Stimulated activated CD8-positive, alpha-beta memory T cell treated with anti-CD3 and anti-CD28 coated beads, Interleukin-12 subunit alpha, Interleukin-12 subunit beta, amount 100 ng/mL, for 1 hour (primary cell): ENCODE measurements at regions not wholly inside any gene's neighbourhood (a gene's known extent, or its start where the extent isn't known, plus 50 kb on each side); places are given as distances from the start of the nearest gene placed in this dataset.

Experiments
- DNase-seq: peaks from one replicate; pipeline ENCODE4 v3.0.0-alpha.2; 2020; ENCODE audit warnings: low read depth

DNA sequence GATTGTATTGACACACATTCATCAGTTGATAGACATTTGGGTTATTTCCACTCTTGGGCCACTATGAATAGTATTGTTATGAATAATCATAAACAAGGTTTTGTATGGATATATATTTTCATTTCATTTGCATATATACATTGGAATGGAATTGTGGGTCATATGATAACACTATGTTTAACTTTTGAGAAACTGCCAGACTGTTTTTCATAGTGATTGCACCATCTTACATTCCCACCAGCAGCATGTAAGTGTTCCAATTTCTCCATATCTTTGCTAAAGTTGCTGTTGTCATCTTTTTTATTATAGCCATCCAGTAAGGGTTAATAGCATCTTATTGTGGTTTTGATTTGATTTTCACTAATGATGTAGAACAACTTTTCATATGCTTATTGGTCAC is 198.5 kb upstream of the PPFIA2 start:
- no peak for DNase-seq

- no peak for DNase-seq
Observed at GRCh38 chr12:81956468-81956860, 197.3 kb upstream of the PPFIA2 start.

- DNase-seq, result no peak
Observed at GRCh38 chr12:81953541-81953940, 194.4 kb upstream of the PPFIA2 start.

DNA sequence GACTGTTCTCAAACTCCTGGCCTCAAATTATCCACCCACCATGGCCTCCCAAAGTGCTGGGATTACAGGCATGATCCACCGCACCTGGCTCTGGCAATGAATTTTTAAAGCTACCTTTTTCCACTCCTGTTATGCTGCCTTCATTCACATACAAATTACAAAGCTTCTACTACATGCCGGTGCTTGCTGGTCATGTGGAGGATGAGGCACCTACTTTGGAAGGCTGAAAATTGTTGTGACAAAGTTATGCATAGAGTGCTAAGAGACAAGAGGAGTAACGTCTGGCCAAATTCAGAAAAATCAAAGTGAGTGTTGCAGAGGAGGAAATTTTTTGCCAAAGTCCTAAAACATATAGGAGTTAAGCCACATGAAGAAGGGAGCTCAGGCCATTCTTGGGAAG is 191.7 kb upstream of the PPFIA2 start:
- DNase-seq, result no peak

GRCh38 chr12:81949841-81950308 is 190.7 kb upstream of the PPFIA2 start:
- DNase-seq, result no peak

GRCh38 chr12:81949416-81949815 is 190.3 kb upstream of the PPFIA2 start:
- no peak for DNase-seq

- no peak for DNase-seq
Observed at GRCh38 chr12:81944886-81945285, 185.7 kb upstream of the PPFIA2 start.

- DNase-seq, result no peak
Observed at GRCh38 chr12:81942594-81942993, 183.4 kb upstream of the PPFIA2 start.

DNA sequence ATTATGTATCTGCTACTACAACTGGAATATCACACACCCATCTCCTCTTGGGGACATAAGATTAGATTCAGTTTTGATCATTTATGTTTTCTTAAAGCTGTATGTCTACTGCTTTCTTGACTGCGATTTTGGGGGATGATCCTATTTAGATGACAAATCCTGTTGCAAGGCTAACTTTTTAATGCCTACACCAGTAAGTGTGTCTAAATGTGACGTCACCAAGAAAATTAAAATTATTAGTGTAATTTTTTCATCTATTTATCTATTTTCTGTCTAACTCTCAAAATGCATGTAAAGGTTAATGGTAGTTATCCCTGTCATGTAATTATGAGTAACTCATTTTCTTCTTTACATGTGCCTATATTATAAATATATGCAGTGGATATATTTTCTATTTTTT is 170.9 kb upstream of the PPFIA2 start:
- no peak for DNase-seq

DNA sequence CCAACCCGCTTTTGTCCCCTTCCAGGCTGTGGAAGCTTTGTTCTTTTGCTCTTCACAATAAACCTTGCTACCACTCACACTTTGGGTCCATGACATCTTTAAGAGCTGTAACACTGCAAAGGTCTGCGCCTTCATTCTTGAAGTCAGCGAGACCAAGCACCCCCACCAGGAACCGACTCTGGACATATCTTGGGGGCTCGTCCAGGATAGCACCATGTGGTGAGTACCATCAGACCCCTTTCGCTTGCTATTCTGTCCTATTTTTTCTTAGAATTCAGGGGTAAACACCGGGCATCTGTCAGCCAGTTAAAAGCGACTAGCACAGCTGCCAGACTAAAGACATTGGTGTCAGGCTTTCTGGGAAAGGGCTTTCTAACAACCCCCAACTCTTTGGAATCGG is 137.6 kb upstream of the PPFIA2 start:
- no peak for DNase-seq

GRCh38 chr12:81888961-81889360 is 129.8 kb upstream of the PPFIA2 start:
- no peak for DNase-seq

GRCh38 chr12:81888106-81888740 is 129.1 kb upstream of the PPFIA2 start:
- DNase-seq, result no peak

DNA sequence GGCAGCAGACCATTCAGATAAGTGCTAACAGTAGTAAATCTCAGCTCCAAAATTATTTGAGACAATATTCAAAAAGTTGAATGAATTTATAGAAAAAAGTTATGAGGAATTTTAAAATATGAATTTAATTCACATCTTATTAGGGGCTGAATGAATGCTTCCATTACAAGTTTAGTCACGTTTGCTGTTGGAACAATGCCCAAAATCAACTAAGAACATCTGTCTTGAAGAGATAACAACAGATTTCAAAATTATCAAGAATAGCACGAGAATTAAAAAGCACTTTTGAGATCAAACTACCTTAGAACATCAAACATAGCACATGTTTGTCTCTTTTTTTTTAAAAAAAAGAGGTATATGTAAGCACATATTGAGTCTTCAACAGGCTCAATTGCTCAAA is 115.4 kb upstream of the PPFIA2 start:
- no peak for DNase-seq

- DNase-seq, result no peak
Observed at GRCh38 chr12:81874166-81874565, 115.0 kb upstream of the PPFIA2 start.

DNA sequence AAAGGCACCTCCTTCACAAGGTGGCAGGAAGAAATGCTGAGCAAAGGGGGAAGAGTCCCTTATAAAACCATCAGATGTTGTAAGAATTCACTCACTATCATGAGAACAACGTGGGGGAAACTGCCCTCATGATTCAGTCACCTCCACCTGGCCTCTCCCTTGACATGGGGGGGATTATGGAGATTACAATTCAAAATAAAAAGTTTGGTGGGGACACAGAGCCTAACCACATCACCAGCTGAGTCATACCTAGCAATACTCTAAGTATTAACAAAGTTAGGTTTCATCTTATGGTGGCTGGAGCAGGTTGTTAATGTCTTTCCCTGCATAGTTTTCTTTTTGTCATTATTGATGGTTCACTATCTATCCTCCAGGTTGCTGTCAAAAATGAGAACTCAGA is 113.2 kb upstream of the PPFIA2 start:
- no peak for DNase-seq

DNA sequence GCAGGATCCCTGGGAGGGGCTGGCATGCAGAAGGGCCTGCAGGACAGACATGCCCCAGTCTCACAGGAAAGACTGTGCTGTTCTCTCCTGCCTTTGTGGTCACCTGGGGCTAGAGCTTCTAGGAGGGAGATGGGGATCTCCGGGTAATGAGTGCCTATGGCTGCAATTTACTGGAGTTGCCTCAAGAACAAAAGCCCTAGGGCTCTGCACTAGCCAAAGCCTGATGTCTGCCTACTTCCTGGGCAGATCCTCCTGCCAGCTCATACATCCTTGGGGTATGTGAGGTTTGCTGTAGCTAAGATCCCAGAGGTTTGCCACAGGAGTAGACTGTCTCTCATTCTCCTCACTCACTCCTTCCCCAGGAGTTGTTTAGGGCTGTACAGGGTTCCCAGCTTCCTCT is 106.9 kb upstream of the PPFIA2 start:
- no peak for DNase-seq

DNA sequence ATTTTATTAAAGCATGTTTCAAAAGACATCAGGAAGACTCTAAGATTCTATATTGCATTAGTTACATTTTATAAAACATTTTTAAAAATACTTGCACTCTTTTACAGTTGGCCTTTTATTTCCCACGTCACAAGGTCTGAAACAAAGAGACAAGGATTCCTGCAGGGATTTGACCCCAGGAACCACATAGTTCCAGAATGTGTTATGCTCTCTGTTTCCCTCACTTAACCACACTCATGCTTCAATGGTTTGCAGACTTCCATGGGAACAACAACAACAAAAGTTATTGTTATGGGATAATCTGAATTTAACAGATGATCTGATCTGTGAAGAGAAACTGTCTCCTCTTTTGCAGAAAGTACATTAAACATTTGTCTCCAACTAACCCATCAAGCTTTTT is 104.3 kb upstream of the PPFIA2 start:
- DNase-seq, result no peak

GRCh38 chr12:81859521-81859920 is 100.4 kb upstream of the PPFIA2 start:
- DNase-seq, result no peak

DNA sequence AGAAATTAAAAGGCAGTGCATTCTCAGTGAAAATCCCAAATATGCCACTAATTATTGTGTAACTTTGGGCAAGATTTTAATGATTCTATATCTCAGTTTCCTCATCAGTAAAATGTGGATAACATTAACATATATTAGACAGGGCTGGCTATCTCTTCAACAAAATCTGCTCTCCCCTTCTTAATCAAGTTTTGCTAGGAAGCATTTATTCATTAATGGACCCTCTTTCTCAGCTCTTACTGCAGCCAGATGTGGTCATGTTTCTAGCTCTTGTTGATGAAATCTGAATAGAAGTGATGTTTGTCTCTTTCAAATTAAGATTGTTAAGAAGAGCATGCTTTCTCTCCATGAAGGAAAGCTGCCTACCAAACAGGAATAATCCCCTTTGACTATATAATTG is 84.4 kb upstream of the PPFIA2 start:
- DNase-seq, result no peak

DNA sequence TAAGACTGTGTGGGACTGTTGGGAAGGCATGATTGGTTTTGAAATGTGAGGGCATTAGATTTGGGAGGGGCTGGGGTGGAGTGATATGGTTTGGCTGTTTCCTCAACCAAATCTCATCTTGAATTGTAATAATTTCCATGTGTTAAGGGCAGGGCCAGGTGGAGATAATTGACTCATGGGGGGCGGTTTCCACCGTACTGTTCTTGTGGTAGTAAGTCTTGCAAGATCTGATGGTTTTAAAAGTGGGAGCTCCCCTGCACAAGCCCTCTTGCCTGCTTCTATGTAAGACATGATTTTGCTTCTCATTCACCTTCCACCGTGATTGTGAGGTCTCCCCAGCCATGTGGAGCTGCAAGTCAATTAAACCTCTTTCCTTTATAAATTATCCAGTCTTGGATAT is 76.6 kb upstream of the PPFIA2 start:
- DNase-seq, result no peak

- DNase-seq, result no peak
Observed at GRCh38 chr12:81819991-81820633, 61.0 kb upstream of the PPFIA2 start.

GRCh38 chr12:81815611-81816010 is 56.5 kb upstream of the PPFIA2 start:
- no peak for DNase-seq

DNA sequence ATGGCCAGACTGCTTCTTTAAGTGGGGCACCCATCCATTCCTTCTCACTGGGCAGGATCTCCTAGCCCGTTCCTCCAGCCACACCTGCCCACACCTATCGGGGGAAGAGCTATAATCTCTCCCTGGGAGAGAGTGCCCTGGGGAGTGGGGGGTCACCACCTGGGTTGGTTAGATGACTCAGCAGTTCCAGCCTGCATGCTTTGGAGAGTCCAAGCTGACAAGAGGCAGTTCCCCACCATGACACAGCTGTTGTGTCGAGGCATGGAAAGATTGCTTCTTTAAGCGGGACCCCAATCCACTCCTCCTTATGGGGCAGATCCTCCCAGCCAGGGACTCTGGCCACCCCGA is 52.6 kb upstream of the PPFIA2 start:
- DNase-seq, result no peak

DNA sequence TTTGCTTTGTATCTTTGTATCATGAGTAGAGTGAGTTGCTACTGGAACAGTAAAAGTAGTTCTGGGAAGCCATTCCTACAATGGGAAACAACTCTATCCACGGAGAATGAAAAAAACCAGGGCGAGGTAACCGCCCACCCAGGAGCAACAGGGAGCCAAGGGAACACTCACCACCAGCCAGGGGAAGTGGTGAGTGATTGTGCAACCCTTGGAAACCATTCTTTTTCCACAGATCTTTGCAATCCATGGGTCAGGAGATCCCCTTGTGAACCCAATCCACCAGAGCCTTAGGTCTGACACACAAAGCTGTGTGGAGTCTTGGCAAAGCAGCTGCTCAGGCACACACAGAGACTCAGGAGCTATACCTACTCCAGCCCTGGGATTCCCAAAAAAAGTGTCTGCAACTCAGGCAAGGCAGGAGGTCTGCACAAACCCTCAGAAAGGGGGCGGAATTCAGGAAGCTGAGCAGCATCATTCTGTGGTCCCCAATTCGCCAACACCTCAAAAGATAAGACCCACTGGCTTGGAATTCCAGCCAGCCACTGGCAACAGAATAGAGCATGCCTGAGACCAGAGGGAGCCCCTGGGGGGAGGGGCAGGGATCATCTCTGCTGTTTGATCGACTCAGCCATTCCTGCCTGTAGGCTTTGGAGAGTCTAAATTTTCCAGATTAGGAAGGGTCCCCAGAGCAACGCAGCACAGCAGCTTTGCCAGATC is 52.1 kb upstream of the PPFIA2 start:
- DNase-seq, result no peak
